ENCODE measurements at regions not wholly inside any gene's neighbourhood (a gene's known extent, or its start where the extent isn't known, plus 50 kb on each side); places are given as distances from the start of the nearest gene placed in this dataset.

DNA sequence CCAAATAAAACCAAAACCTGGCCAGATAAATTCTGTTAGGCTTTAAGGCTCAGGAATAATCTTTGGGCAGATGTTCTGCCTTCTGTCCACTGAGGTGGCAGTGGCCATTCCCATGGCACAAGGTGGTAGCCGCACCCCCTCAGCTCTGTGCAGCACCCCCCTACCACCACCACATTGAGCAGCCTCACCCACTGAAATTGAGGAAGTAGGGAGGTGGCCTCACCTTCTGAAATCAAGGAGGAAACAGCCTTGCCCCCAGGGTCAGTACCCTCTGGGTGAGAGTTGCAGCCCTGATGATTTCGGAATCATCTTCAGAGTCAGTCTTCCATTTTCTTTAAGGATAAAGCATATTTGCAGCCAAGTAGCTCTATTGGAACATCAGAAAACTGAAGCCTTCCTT lies 204.8 kb upstream of the PIK3R1 start:
- TF ChIP-seq CTCF (IDR thresholded peaks at IDR 0.05; ENCODE audit: low read depth, low read length, poor library complexity, severe bottlenecking) (no peak), EZH2phosphoT487 (IDR thresholded peaks at IDR 0.05; ENCODE audit: borderline replicate concordance, low read length) (no peak)

All from DOHH2 (cell line).